DOHH2 (cell line): ENCODE measurements at regions not wholly inside any gene's neighbourhood (a gene's known extent, or its start where the extent isn't known, plus 50 kb on each side); places are given as distances from the start of the nearest gene placed in this dataset.

Source experiments
- CTCF ChIP-seq: fragments of 200-600 bp; sonication (generic); IDR thresholded peaks from one replicate; pipeline ENCODE4 v1.5.1; 2014; ENCODE audit warnings: antibody characterized with exemption, mild to moderate bottlenecking, low read depth, low read length; ENCODE audit not compliant: poor library complexity, severe bottlenecking
- EZH2phosphoT487 ChIP-seq: fragments of 200-600 bp; sonication (generic); IDR thresholded peaks from 2 replicates; pipeline ENCODE4 v1.6.1; 2017; ENCODE audit warnings: borderline replicate concordance, mild to moderate bottlenecking, antibody characterized with exemption, low read length, moderate library complexity, mixed read lengths

- TF ChIP-seq CTCF (no peak), EZH2phosphoT487 (no peak)
These were observed 61.6 kb upstream of the PRDM8 start for GRCh38 chr4:80135702-80136058.
